SU-DHL-6 (cell line): ENCODE measurements at regions not wholly inside any gene's neighbourhood (a gene's known extent, or its start where the extent isn't known, plus 50 kb on each side); places are given as distances from the start of the nearest gene placed in this dataset.

Experiments used
- H2AFZ ChIP-seq: fragments of 200-600 bp; sonication (generic); 2 replicates; pipeline ENCODE4 v1.6.1; 2014; ENCODE audit warnings: low read depth, mild to moderate bottlenecking, moderate library complexity, mixed read lengths, antibody characterized with exemption, low read length; ENCODE audit not compliant: severe bottlenecking
- H3F3A ChIP-seq: fragments of 200-600 bp; shearing (Covaris generic); 2 replicates; pipeline ENCODE4 v1.6.0; 2016; ENCODE audit warnings: antibody characterized with exemption, mild to moderate bottlenecking; ENCODE audit not compliant: insufficient read depth
- H3K27ac ChIP-seq: fragments of 200-600 bp; sonication (generic); 2 replicates; pipeline ENCODE4 v1.5.1; 2016; ENCODE audit warnings: low read depth, mild to moderate bottlenecking, low read length, moderate library complexity, mixed read lengths
- H3K27me3 ChIP-seq: fragments of 200-600 bp; sonication (generic), shearing (Covaris generic); 2 replicates; pipeline ENCODE4 v1.6.0; 2014; ENCODE audit warnings: mild to moderate bottlenecking, low read length
- H3K36me3 ChIP-seq: fragments of 200-600 bp; sonication (generic); 2 replicates; pipeline ENCODE4 v1.6.1; 2014; ENCODE audit warnings: mild to moderate bottlenecking, low read length, mixed read lengths
- H3K4me2 ChIP-seq: fragments of 300-600, 200-600 bp; shearing (Covaris generic), sonication (generic); 2 replicates; pipeline ENCODE4 v1.6.0; 2014; ENCODE audit warnings: low read length, low read depth, mild to moderate bottlenecking; ENCODE audit not compliant: poor library complexity, severe bottlenecking
- H3K4me3 ChIP-seq: fragments of 200-600 bp; sonication (generic); 2 replicates; pipeline ENCODE4 v1.5.1; 2014; ENCODE audit warnings: antibody characterized with exemption, low read length, mild to moderate bottlenecking, mixed read lengths; ENCODE audit not compliant: insufficient read depth, poor library complexity, severe bottlenecking
- H3K79me2 ChIP-seq: fragments of 200-600 bp; sonication (generic); 2 replicates; pipeline ENCODE4 v1.6.1; 2014; ENCODE audit warnings: mild to moderate bottlenecking, low read length, moderate library complexity; ENCODE audit not compliant: insufficient read depth
- H3K9ac ChIP-seq: fragments of 200-600 bp; sonication (generic); 2 replicates; pipeline ENCODE4 v1.7.0; 2014; ENCODE audit warnings: mild to moderate bottlenecking, low read length
- H3K9me2 ChIP-seq: fragments of 200-600 bp; sonication (generic); replicated peaks from 2 replicates; pipeline ENCODE4 v1.6.1; 2014; ENCODE audit warnings: low read length; ENCODE audit not compliant: insufficient read depth
- H3K9me3 ChIP-seq: fragments of 200-600 bp; sonication (generic); 2 replicates; pipeline ENCODE4 v1.6.1; 2014; ENCODE audit warnings: low read length, mixed read lengths; ENCODE audit not compliant: insufficient read depth
- H4K20me1 ChIP-seq: fragments of 200-600 bp; sonication (generic); 2 replicates; pipeline ENCODE4 v1.6.1; 2014; ENCODE audit warnings: low read depth, mild to moderate bottlenecking, antibody characterized with exemption, low read length, moderate library complexity, mixed read lengths
- EZH2phosphoT487 ChIP-seq: fragments of 200-600 bp; sonication (generic), shearing (Covaris generic); conservative IDR thresholded peaks from 2 replicates; pipeline ENCODE4 v1.6.1; 2018; ENCODE audit warnings: mild to moderate bottlenecking, antibody characterized with exemption, low read length, moderate library complexity, mixed read lengths
- TF ChIP-seq, protein P1 (sequence below): fragments of 200-600 bp; sonication (generic); IDR thresholded peaks from one replicate; pipeline ENCODE4 v1.5.1; 2017; ENCODE audit warnings: antibody characterized with exemption, mild to moderate bottlenecking, low read length, moderate library complexity; ENCODE audit not compliant: insufficient read depth, poor library complexity, severe bottlenecking

DNA sequence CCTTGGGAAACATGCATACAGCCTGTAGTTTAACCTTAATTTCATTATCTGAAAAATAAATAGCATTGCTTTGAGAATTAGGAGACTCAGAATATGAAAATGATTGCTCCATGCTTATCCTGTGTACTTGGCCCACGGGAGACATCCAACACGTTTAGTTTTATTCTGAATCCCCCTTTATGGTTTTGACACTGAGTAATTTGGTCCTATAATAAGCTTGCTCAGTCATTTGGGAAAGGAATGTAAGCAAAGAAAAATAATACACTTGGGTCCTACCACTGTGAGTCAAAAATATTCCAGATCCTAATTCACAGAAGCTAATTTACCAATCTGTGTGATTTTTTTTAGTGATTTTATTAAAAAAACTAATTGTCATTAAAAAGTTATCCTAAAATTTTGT, 557.3 kb downstream of the USP25 start:
- H3K27me3 ChIP-seq = no peaks in the 10 kb centered on the region
- H3K4me3 ChIP-seq = no peak overlapping the region
- TF ChIP-seq, protein P1, sequence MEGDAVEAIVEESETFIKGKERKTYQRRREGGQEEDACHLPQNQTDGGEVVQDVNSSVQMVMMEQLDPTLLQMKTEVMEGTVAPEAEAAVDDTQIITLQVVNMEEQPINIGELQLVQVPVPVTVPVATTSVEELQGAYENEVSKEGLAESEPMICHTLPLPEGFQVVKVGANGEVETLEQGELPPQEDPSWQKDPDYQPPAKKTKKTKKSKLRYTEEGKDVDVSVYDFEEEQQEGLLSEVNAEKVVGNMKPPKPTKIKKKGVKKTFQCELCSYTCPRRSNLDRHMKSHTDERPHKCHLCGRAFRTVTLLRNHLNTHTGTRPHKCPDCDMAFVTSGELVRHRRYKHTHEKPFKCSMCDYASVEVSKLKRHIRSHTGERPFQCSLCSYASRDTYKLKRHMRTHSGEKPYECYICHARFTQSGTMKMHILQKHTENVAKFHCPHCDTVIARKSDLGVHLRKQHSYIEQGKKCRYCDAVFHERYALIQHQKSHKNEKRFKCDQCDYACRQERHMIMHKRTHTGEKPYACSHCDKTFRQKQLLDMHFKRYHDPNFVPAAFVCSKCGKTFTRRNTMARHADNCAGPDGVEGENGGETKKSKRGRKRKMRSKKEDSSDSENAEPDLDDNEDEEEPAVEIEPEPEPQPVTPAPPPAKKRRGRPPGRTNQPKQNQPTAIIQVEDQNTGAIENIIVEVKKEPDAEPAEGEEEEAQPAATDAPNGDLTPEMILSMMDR = no peak
- no peak for TF ChIP-seq EZH2phosphoT487
- no peak overlapping the region for H3K9ac ChIP-seq
- no peak overlapping the region for H3K4me2 ChIP-seq
- H3K9me3 ChIP-seq = no peaks in the 10 kb centered on the region
- no peak overlapping the region for H2AFZ ChIP-seq
- no peaks in the 10 kb centered on the region for H3K36me3 ChIP-seq
- H3K79me2 ChIP-seq = no peaks in the 10 kb centered on the region
- no peak overlapping the region for H3K27ac ChIP-seq
- H3K9me2 ChIP-seq = no peaks in the 10 kb centered on the region
- H4K20me1 ChIP-seq = no peaks in the 10 kb centered on the region
- H3F3A ChIP-seq = no peaks in the 10 kb centered on the region

DNA sequence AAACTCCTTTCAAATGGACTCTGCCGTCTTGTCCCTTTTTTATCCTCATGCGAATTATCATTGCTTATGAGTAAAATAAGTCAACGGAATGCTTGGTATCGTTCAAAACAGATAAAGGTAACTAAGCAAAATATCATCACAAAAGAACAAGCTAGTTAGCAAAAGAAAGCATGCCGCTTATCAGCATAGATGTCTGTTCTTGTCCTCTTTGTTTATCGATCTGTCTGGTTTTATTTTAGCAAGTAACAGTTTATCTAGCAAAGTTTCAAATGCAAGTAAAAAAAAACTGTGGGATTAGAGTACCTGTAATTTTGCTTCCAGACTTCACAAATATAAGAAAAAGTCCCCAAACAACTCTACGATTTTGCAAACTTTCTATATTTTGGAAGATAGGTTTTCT, 561.5 kb downstream of the USP25 start:
- no peaks in the 10 kb centered on the region for H3K27me3 ChIP-seq
- H4K20me1 ChIP-seq = no peaks in the 10 kb centered on the region
- no peaks in the 10 kb centered on the region for H3K36me3 ChIP-seq
- TF ChIP-seq EZH2phosphoT487 = no peak
- TF ChIP-seq, protein P1 = no peak
- H3F3A ChIP-seq = no peaks in the 10 kb centered on the region
- no peak overlapping the region for H3K9ac ChIP-seq
- H3K9me2 ChIP-seq = no peaks in the 10 kb centered on the region
- no peaks in the 10 kb centered on the region for H3K79me2 ChIP-seq
- no peak overlapping the region for H3K4me3 ChIP-seq
- H3K4me2 ChIP-seq = no peak overlapping the region
- no peak overlapping the region for H3K27ac ChIP-seq
- no peaks in the 10 kb centered on the region for H3K9me3 ChIP-seq
- H2AFZ ChIP-seq = no peak overlapping the region

DNA sequence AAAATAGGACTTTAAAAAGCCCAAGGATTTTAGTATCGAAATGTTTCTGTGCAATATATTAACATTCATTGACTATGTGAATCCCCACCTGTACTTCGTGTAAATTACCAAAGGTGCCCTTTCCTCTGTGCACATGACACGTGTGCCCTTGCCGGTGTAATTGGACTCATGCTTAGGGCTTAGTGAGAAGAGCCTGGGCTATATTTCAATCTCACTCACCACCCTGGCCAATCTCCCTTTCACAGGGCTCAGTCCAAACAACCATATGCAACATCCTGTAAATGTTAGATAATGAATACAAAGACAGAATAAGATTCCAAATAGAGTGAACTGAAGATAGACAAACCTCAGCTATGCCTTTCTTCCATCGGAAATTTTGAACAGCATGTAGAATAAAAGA, 564.3 kb downstream of the USP25 start:
- Histone ChIP-seq H3K36me3 (no peaks in the 10 kb centered on the region), H4K20me1 (no peaks in the 10 kb centered on the region), H3K9me2 (no peaks in the 10 kb centered on the region), H3K9ac (no peak overlapping the region), H2AFZ (no peak overlapping the region), H3F3A (no peaks in the 10 kb centered on the region), H3K4me3 (no peak overlapping the region), H3K4me2 (no peak overlapping the region), H3K27ac (no peak overlapping the region), H3K79me2 (no peaks in the 10 kb centered on the region), H3K27me3 (no peaks in the 10 kb centered on the region), H3K9me3 (no peaks in the 10 kb centered on the region)
- TF ChIP-seq EZH2phosphoT487 = no peak
- TF ChIP-seq, protein P1 = no peak
